MM.1S (cell line): ENCODE measurements at regions not wholly inside any gene's neighbourhood (a gene's known extent, or its start where the extent isn't known, plus 50 kb on each side); places are given as distances from the start of the nearest gene placed in this dataset.

Source experiments
- DNase-seq: peaks from one replicate; pipeline ENCODE4 v3.0.0-alpha.2; 2015
- H2AFZ ChIP-seq: fragments of 300-600 bp; sonication (generic); 2 replicates; pipeline ENCODE4 v1.6.0; 2016; ENCODE audit warnings: antibody characterized with exemption, low read length
- H3F3A ChIP-seq: fragments of 300-600 bp; sonication (generic); 2 replicates; pipeline ENCODE4 v1.6.1; 2016; ENCODE audit warnings: mild to moderate bottlenecking, antibody characterized with exemption, low read length, moderate library complexity, mixed read lengths; ENCODE audit not compliant: insufficient read depth
- H3K27ac ChIP-seq: fragments of 300-600 bp; sonication (generic); 2 replicates; pipeline ENCODE4 v1.5.1; 2016; ENCODE audit warnings: mild to moderate bottlenecking, low read length
- H3K27me3 ChIP-seq: fragments of 300-600 bp; sonication (generic); replicated peaks from 2 replicates; pipeline ENCODE4 v1.6.0; 2016; ENCODE audit warnings: low read length; ENCODE audit not compliant: insufficient read depth
- H3K36me3 ChIP-seq: fragments of 300-600 bp; sonication (generic); replicated peaks from 2 replicates; pipeline ENCODE4 v1.6.1; 2016; ENCODE audit warnings: mild to moderate bottlenecking, low read length, mixed read lengths; ENCODE audit not compliant: insufficient read depth
- H3K4me1 ChIP-seq: fragments of 300-600 bp; sonication (generic); 2 replicates; pipeline ENCODE4 v1.6.1; 2016; ENCODE audit warnings: low read length, mixed read lengths
- H3K4me2 ChIP-seq: fragments of 300-600 bp; sonication (generic); 2 replicates; pipeline ENCODE4 v1.6.0; 2016; ENCODE audit warnings: low read depth, low read length
- H3K4me3 ChIP-seq: fragments of 300-600 bp; sonication (generic); 2 replicates; pipeline ENCODE4 v1.5.1; 2016; ENCODE audit warnings: low read length, mixed read lengths
- H3K79me2 ChIP-seq: fragments of 300-600 bp; sonication (generic); 2 replicates; pipeline ENCODE4 v1.6.1; 2016; ENCODE audit warnings: mixed run types, low read length, mixed read lengths
- H3K9ac ChIP-seq: fragments of 300-600 bp; sonication (generic); 2 replicates; pipeline ENCODE4 v1.6.1; 2016; ENCODE audit warnings: low read length, mixed read lengths
- H3K9me2 ChIP-seq: fragments of 300-600 bp; sonication (generic); replicated peaks from 2 replicates; pipeline ENCODE4 v1.6.1; 2016; ENCODE audit warnings: mild to moderate bottlenecking, low read length, mixed read lengths; ENCODE audit not compliant: insufficient read depth
- H3K9me3 ChIP-seq: fragments of 300-600 bp; sonication (generic); replicated peaks from 2 replicates; pipeline ENCODE4 v1.6.1; 2016; ENCODE audit warnings: mild to moderate bottlenecking, low read length, mixed read lengths; ENCODE audit not compliant: insufficient read depth
- H4K20me1 ChIP-seq: fragments of 300-600 bp; sonication (generic); 2 replicates; pipeline ENCODE4 v1.6.1; 2016; ENCODE audit warnings: mild to moderate bottlenecking, low read length, moderate library complexity, mixed read lengths; ENCODE audit not compliant: insufficient read depth
- EZH2 ChIP-seq: fragments of 300-600 bp; sonication (generic); optimal IDR thresholded peaks from 2 replicates; pipeline ENCODE3; 2017; ENCODE audit warnings: low read depth, mild to moderate bottlenecking, antibody characterized with exemption, low read length, mixed read lengths
- EZH2phosphoT487 ChIP-seq: fragments of 300-600 bp; sonication (generic); IDR thresholded peaks from 2 replicates; pipeline ENCODE4 v1.6.1; 2018; ENCODE audit warnings: antibody characterized with exemption, low read length
- TF ChIP-seq, protein P1 (sequence below): fragments of 300-600 bp; sonication (generic); IDR thresholded peaks from 2 replicates; pipeline ENCODE4 v1.5.1; 2016; ENCODE audit warnings: antibody characterized with exemption, low read length, mixed read lengths

DNA sequence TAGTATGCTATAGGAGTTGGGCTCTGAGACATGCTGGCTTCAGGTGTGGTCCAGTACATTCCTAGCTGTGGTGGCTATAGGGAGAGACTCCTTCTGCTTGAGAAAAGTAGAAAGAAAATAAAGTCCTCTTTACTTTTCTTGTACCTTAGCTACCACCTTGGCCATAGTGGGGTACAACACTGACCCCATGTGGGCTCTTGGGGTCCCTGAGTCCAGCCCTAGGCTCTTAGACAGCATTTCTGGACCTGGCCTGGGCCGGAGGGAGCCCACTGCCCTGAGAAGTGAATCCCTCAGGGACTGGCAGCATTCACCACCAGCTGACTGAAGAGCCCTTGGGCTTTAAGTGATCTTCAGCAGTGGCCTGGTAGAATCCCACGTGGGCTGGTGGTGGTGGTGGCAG lies 143.1 kb downstream of the SYT10 start:
- no peaks in the 10 kb centered on the region for H3K27me3 ChIP-seq
- no peaks in the 10 kb centered on the region for H3K36me3 ChIP-seq
- H3K27ac ChIP-seq = no peak overlapping the region
- H3K4me2 ChIP-seq = no peak overlapping the region
- no peaks in the 10 kb centered on the region for H3K79me2 ChIP-seq
- no peaks in the 10 kb centered on the region for H3K4me1 ChIP-seq
- no peaks in the 10 kb centered on the region for H3F3A ChIP-seq
- H3K9ac ChIP-seq = no peak overlapping the region
- H2AFZ ChIP-seq = no peak overlapping the region
- no peak overlapping the region for H3K4me3 ChIP-seq
- no peak for DNase-seq
- H3K9me2 ChIP-seq = no peaks in the 10 kb centered on the region
- no peak for TF ChIP-seq EZH2
- no peaks in the 10 kb centered on the region for H3K9me3 ChIP-seq
- H4K20me1 ChIP-seq = no peaks in the 10 kb centered on the region

DNA sequence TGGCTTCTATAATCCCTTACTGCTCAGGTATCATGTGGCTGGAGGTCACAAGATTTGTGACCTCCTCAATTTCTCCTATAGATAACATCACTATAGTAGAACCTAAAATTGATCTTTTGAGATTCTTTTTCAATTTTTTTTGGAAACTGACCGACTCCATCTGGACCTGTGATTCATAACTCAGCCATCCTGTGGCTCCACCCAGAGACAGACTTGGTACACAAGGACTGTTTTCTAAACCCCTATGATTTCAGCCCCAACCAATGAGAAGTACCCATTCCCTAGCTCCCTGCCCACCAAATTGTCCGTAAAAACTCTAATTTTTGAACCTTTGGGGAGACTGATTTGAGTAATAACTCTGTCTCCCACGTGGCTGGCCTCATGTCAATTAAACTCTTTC lies 148.9 kb downstream of the SYT10 start:
- H3K36me3 ChIP-seq = no peaks in the 10 kb centered on the region
- TF ChIP-seq, protein P1, sequence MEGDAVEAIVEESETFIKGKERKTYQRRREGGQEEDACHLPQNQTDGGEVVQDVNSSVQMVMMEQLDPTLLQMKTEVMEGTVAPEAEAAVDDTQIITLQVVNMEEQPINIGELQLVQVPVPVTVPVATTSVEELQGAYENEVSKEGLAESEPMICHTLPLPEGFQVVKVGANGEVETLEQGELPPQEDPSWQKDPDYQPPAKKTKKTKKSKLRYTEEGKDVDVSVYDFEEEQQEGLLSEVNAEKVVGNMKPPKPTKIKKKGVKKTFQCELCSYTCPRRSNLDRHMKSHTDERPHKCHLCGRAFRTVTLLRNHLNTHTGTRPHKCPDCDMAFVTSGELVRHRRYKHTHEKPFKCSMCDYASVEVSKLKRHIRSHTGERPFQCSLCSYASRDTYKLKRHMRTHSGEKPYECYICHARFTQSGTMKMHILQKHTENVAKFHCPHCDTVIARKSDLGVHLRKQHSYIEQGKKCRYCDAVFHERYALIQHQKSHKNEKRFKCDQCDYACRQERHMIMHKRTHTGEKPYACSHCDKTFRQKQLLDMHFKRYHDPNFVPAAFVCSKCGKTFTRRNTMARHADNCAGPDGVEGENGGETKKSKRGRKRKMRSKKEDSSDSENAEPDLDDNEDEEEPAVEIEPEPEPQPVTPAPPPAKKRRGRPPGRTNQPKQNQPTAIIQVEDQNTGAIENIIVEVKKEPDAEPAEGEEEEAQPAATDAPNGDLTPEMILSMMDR = no peak
- TF ChIP-seq EZH2phosphoT487 = no peak
- TF ChIP-seq EZH2 = no peak
- H3K4me2 ChIP-seq = no peak overlapping the region
- H3K79me2 ChIP-seq = no peaks in the 10 kb centered on the region
- H3K27me3 ChIP-seq = no peaks in the 10 kb centered on the region
- no peaks in the 10 kb centered on the region for H3K4me1 ChIP-seq
- H3K27ac ChIP-seq = no peak overlapping the region
- no peak overlapping the region for H3K9ac ChIP-seq
- H2AFZ ChIP-seq = no peak overlapping the region
- DNase-seq = no peak
- no peak overlapping the region for H3K4me3 ChIP-seq
- no peaks in the 10 kb centered on the region for H4K20me1 ChIP-seq
- H3F3A ChIP-seq = no peaks in the 10 kb centered on the region
- no peaks in the 10 kb centered on the region for H3K9me3 ChIP-seq
- no peaks in the 10 kb centered on the region for H3K9me2 ChIP-seq

- no peaks in the 10 kb centered on the region for H4K20me1 ChIP-seq
- no peaks in the 10 kb centered on the region for H3K9me2 ChIP-seq
- no peak overlapping the region for H3K4me3 ChIP-seq
- no peak for DNase-seq
- no peaks in the 10 kb centered on the region for H3K4me1 ChIP-seq
- H3K9me3 ChIP-seq = no peaks in the 10 kb centered on the region
- H3K79me2 ChIP-seq = no peaks in the 10 kb centered on the region
- H3K27me3 ChIP-seq = no peaks in the 10 kb centered on the region
- H3F3A ChIP-seq = no peaks in the 10 kb centered on the region
- H3K36me3 ChIP-seq = no peaks in the 10 kb centered on the region
- no peak overlapping the region for H3K4me2 ChIP-seq
- no peak for TF ChIP-seq EZH2phosphoT487
- TF ChIP-seq EZH2 = no peak
- TF ChIP-seq, protein P1 = no peak
- H3K27ac ChIP-seq = no peak overlapping the region
- H2AFZ ChIP-seq = no peak overlapping the region
- no peak overlapping the region for H3K9ac ChIP-seq
Observed at GRCh38 chr12:33283054-33283453, 156.6 kb downstream of the SYT10 start.

DNA sequence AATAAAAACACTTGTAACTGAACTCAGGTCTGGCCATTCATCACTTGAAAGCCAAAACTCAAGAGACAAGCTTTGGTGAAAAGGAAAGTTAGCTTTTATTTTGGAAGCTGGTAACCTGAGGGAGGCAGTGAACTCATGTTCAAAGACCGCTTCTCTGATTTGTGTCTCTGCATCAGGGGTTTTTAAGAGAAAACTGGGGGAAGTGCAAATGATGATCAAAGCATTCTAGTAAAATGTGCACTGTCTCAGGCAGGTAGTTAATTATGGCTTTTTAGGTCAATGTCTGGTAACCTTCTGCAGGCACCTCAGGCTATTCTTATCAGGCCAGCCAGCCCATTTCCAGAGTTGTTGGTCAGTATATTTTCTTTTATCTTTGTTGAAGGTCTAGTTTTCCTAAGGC lies 162.2 kb downstream of the SYT10 start:
- no peak overlapping the region for H3K4me2 ChIP-seq
- no peaks in the 10 kb centered on the region for H3K79me2 ChIP-seq
- TF ChIP-seq, protein P1 = no peak
- no peak for TF ChIP-seq EZH2
- no peak overlapping the region for H2AFZ ChIP-seq
- no peaks in the 10 kb centered on the region for H3K9me2 ChIP-seq
- H3K9ac ChIP-seq = no peak overlapping the region
- H3K27ac ChIP-seq = no peak overlapping the region
- H3K27me3 ChIP-seq = no peaks in the 10 kb centered on the region
- no peaks in the 10 kb centered on the region for H3K36me3 ChIP-seq
- no peaks in the 10 kb centered on the region for H3F3A ChIP-seq
- no peaks in the 10 kb centered on the region for H3K9me3 ChIP-seq
- DNase-seq = no peak
- H3K4me3 ChIP-seq = no peak overlapping the region
- no peaks in the 10 kb centered on the region for H4K20me1 ChIP-seq
- H3K4me1 ChIP-seq = no peaks in the 10 kb centered on the region
